BLaER1 (cell line): ENCODE measurements at regions not wholly inside any gene's neighbourhood (a gene's known extent, or its start where the extent isn't known, plus 50 kb on each side); places are given as distances from the start of the nearest gene placed in this dataset.
"Not testable (repeated sequence)": the region's sequence is repeated elsewhere in the genome, so short reads cannot be mapped to it uniquely, and the experiment has no call there.

ENCODE experiments used
- H3K27ac ChIP-seq: shearing (Covaris generic); formaldehyde crosslinking; 2 replicates; pipeline ENCODE4 v1.8.1; 2022
- H3K27me3 ChIP-seq: shearing (Covaris generic); formaldehyde crosslinking; 2 replicates; pipeline ENCODE4 v1.8.1; 2022
- H3K36me3 ChIP-seq: shearing (Covaris generic); formaldehyde crosslinking; 2 replicates; pipeline ENCODE4 v1.8.1; 2022
- H3K4me1 ChIP-seq: shearing (Covaris generic); formaldehyde crosslinking; 2 replicates; pipeline ENCODE4 v1.8.1; 2022
- H3K4me2 ChIP-seq: shearing (Covaris generic); formaldehyde crosslinking; 2 replicates; pipeline ENCODE4 v1.8.1; 2022
- H3K4me3 ChIP-seq: shearing (Covaris generic); formaldehyde crosslinking; 2 replicates; pipeline ENCODE4 v1.8.1; 2022
- H3K9ac ChIP-seq: shearing (Covaris generic); formaldehyde crosslinking; 2 replicates; pipeline ENCODE4 v1.8.1; 2022
- H3K9me3 ChIP-seq: shearing (Covaris generic); formaldehyde crosslinking; 2 replicates; pipeline ENCODE4 v1.8.1; 2022
- H4K20me1 ChIP-seq: shearing (Covaris generic); formaldehyde crosslinking; 2 replicates; pipeline ENCODE4 v1.8.1; 2022

- H4K20me1 ChIP-seq, H3K36me3 ChIP-seq, H3K4me1 ChIP-seq, H3K9me3 ChIP-seq, H3K9ac ChIP-seq, H3K27ac ChIP-seq: not testable (repeated sequence)
- peak overlapping the region; percentile 57 for H3K4me2 ChIP-seq
- H3K27me3 ChIP-seq = peaks cover 21% of the 10 kb centered on the region
- H3K4me3 ChIP-seq = peak overlapping the region; percentile 60
Measured at GRCh38 chr15:32342772-32343199, 60.3 kb downstream of the GOLGA8K start.

DNA sequence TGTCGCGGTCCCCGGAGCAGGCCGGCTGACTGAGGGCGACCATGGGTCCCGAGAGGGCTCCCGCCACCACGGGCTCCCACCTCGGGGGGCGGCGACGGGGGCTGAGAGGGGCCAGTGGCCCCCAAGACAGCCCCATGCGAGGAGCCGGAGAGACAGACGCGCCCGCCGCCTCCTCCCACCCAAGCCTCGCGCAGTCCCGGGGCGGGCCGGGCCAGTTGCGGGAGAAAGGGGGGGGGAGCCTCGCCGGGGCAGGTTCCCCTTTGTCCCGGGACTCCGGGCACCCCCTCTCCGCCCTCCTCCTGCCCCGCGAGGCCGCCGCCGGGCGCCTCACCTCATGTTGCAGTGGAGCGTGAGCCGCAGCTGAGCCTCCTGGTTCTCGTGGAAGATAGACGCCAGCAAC, 60.8 kb downstream of the GOLGA8K start:
- H3K36me3 ChIP-seq, H4K20me1 ChIP-seq, H3K9me3 ChIP-seq, H3K4me1 ChIP-seq, H3K9ac ChIP-seq, H3K27ac ChIP-seq, H3K4me2 ChIP-seq: not testable (repeated sequence)
- peaks cover 21% of the 10 kb centered on the region for H3K27me3 ChIP-seq
- H3K4me3 ChIP-seq = peak overlapping the region; percentile 60

- H3K4me1 ChIP-seq, H4K20me1 ChIP-seq, H3K9me3 ChIP-seq, H3K27ac ChIP-seq, H3K4me3 ChIP-seq, H3K36me3 ChIP-seq, H3K9ac ChIP-seq: not testable (repeated sequence)
- peak overlapping the region; percentile 28; the same call in 1 of the 2 replicates for H3K4me2 ChIP-seq
- H3K27me3 ChIP-seq = peaks cover 14% of the 10 kb centered on the region
Measured at GRCh38 chr15:32341530-32341929, 61.6 kb downstream of the GOLGA8K start.

GRCh38 chr15:32336804-32337203, 66.3 kb downstream of the GOLGA8K start:
- not testable (repeated sequence) for H3K4me2 ChIP-seq, H3K9me3 ChIP-seq, H3K27ac ChIP-seq, H4K20me1 ChIP-seq, H3K9ac ChIP-seq, H3K4me3 ChIP-seq, H3K4me1 ChIP-seq, H3K27me3 ChIP-seq, H3K36me3 ChIP-seq

GRCh38 chr15:32323353-32323752, 79.7 kb downstream of the GOLGA8K start:
- not testable (repeated sequence) for H3K27me3 ChIP-seq, H4K20me1 ChIP-seq

GRCh38 chr15:32319247-32319646, 83.8 kb downstream of the GOLGA8K start:
- H3K9me3 ChIP-seq, H3K27ac ChIP-seq, H4K20me1 ChIP-seq, H3K4me1 ChIP-seq, H3K27me3 ChIP-seq, H3K4me3 ChIP-seq, H3K4me2 ChIP-seq, H3K36me3 ChIP-seq, H3K9ac ChIP-seq: not testable (repeated sequence)

More at GRCh38 chr15:32323353-32323752, 79.7 kb downstream of the GOLGA8K start:
- not testable (repeated sequence) for H3K4me3 ChIP-seq, H3K27ac ChIP-seq, H3K4me1 ChIP-seq, H3K36me3 ChIP-seq, H3K4me2 ChIP-seq, H3K9me3 ChIP-seq, H3K9ac ChIP-seq

DNA sequence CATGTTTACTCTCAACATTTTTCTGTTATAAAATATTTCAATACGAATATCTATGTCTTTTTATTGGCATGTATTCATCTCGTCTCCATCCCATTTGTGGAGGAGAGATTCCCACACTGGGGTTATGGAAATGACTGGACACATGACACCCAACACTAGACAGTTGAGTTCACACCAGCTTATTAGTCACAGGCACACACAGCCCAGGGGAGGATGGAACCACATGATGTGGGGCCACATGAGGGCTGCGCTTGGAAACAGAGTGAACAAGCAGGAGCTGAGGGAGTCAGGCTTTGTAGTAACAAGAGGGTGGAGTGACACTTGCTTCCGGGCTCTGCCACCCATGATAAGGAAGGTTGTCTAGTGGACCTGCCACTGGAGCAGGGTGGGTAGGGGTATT, 86.6 kb downstream of the GOLGA8K start:
- not testable (repeated sequence) for H3K9me3 ChIP-seq, H3K4me1 ChIP-seq, H3K27ac ChIP-seq, H3K4me3 ChIP-seq, H3K36me3 ChIP-seq, H3K4me2 ChIP-seq, H4K20me1 ChIP-seq, H3K27me3 ChIP-seq, H3K9ac ChIP-seq

DNA sequence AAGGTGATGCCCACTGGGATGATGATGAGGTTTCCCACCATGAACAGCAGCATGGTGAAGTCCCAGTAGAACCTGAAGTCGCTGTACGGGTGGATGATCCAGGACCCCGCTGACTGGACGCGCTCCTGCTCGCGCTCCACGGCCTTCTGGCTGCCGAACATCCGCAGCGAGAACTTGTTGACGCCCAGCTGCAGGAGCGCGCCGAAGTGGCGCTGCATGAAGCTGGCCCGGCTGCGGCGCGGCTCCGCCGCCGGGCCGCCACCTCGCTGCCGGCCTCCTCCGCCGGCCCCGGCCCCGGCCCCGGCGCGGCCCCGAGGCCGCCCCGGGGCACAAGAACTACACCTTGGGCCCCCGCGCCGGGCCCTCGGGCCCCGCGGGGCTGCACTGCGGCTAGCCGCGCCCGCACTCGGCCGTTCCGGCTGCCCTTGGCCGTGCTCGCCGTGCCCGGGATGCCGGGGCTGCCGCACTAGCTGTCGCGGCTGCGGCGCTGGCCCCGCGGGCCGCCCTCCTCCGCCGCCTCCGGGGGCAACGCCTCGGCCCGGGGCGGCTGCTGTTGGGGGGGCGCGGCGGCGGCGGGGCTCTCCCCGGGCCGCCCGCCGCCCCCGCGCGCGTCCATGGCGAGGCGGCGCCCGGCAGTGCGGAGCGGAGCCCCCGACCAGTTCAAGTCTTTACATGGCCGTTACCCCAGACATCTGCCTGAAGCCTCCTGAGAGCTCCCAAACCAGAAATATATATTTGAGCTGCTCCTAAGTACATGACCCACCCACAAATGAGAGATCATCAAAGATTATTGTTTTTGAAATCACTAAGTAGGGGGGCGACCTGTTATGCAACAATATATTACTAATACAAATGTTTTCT, 87.8 kb downstream of the GOLGA8K start:
- not testable (repeated sequence) for H4K20me1 ChIP-seq, H3K4me2 ChIP-seq

GRCh38 chr15:32313446-32314209, 89.5 kb downstream of the GOLGA8K start:
- not testable (repeated sequence) for H3K27me3 ChIP-seq, H3K36me3 ChIP-seq, H3K9ac ChIP-seq, H3K4me1 ChIP-seq, H3K27ac ChIP-seq, H3K9me3 ChIP-seq, H3K4me2 ChIP-seq, H3K4me3 ChIP-seq, H4K20me1 ChIP-seq

More for the DNA sequence above, 87.8 kb downstream of the GOLGA8K start:
- H3K36me3 ChIP-seq, H3K4me3 ChIP-seq, H3K9ac ChIP-seq, H3K27ac ChIP-seq, H3K4me1 ChIP-seq, H3K27me3 ChIP-seq, H3K9me3 ChIP-seq: not testable (repeated sequence)

- H3K27ac ChIP-seq, H4K20me1 ChIP-seq, H3K4me1 ChIP-seq, H3K4me3 ChIP-seq, H3K36me3 ChIP-seq, H3K4me2 ChIP-seq, H3K9ac ChIP-seq, H3K27me3 ChIP-seq, H3K9me3 ChIP-seq: not testable (repeated sequence)
Measured at GRCh38 chr15:32312721-32313120, 90.4 kb downstream of the GOLGA8K start.

DNA sequence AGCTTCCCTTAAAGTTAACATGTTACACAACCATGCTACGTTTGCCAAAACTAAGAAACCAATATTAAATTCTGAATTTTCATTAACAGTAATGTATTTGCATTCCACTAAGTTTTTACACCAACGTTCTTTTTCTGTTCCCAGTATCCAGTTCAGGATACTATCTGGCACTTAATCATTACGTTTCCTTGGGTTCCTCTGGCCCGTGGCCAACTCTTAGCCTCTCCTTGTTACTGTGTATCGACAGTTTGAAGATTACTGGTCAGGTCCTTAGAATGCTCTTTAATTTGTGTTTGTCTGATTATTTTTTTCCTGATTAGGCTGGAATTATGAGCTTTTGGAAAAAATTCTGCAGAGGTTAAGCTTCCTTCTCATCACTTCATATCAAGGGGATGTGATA, 95.5 kb downstream of the GOLGA8K start:
- not testable (repeated sequence) for H3K27ac ChIP-seq, H3K4me3 ChIP-seq, H3K36me3 ChIP-seq, H3K27me3 ChIP-seq, H3K4me1 ChIP-seq, H3K9ac ChIP-seq, H3K9me3 ChIP-seq, H3K4me2 ChIP-seq, H4K20me1 ChIP-seq

DNA sequence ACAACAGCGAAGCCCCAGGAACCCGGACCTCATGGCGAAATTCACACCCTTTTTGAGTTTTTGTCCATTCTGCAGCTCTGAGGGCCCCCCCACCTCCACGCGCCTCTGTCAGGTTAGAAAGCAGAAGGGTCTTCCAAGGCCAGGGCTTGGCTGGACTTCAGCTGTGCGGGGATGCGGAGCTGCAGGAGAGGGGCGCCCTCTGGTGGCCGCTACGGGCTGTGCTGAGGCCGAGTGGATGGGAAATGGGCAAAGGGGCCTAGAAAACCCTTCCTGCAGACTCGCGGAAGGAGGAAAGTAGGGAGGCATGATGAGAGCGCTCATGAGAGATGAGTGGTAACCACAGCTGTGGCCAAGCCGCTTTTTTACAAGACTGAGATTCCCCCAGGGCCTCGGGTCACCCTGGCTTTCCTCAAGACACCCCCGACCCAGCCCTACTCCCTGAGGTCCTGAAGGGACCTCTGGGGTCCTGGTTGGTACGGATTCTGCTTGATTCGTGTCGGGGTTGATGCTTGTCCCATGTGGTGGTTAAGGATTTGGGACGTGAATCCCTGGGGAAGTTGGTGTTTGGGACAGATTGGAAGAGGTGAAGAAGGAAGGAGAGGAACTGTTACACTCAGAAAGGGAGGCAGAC, 126.8 kb downstream of the GOLGA8K start:
- not testable (repeated sequence) for H3K9ac ChIP-seq, H3K4me2 ChIP-seq, H4K20me1 ChIP-seq, H3K4me1 ChIP-seq, H3K27me3 ChIP-seq, H3K9me3 ChIP-seq, H3K36me3 ChIP-seq, H3K27ac ChIP-seq, H3K4me3 ChIP-seq

GRCh38 chr15:32253958-32254357, 149.1 kb downstream of the GOLGA8K start:
- not testable (repeated sequence) for H4K20me1 ChIP-seq, H3K9me3 ChIP-seq, H3K4me2 ChIP-seq, H3K27me3 ChIP-seq, H3K9ac ChIP-seq, H3K4me1 ChIP-seq, H3K4me3 ChIP-seq, H3K27ac ChIP-seq, H3K36me3 ChIP-seq

DNA sequence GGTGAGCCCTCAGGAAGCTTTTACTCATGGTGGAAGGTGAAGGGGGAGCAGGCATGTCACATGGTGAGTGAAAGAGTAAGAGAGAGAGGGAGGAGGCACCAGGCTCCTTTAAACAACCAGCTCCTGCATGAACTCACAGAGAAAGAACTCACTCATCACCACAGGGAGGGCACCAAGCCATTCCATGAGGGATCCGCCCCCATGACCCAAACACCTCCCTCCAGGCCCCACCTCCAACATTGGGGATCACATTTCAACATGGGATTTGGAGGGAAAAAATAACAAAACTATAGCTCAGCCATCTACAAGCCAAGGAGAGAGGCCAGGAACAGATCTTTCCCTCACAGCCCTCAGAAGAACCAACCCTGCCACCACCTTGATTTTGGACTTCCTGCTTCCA, 153.9 kb downstream of the GOLGA8K start:
- H3K27me3 ChIP-seq, H3K9me3 ChIP-seq, H3K27ac ChIP-seq, H4K20me1 ChIP-seq, H3K4me3 ChIP-seq, H3K36me3 ChIP-seq, H3K4me2 ChIP-seq, H3K9ac ChIP-seq, H3K4me1 ChIP-seq: not testable (repeated sequence)
